ENCODE measurements at regions not wholly inside any gene's neighbourhood (a gene's known extent, or its start where the extent isn't known, plus 50 kb on each side); places are given as distances from the start of the nearest gene placed in this dataset.

DNA sequence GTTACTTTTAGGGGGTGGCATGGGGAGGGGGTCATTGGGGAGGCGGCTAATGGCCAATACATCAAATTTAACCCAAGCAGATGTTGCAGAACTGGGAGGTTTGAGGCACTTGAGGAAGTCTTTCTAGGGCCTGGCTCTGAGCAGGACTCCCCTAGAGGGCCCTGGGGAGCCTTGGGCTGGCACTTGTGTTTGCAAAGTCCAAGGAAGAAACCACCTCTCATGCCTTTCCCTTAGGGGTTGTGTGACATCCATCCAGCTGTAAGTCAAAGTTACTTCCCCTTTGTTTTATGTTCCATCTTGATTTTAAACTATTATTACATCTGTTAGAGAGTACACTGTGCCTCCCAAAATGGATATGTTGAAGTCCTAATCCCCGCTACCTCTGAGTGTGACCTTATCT, 159.9 kb downstream of the KATNAL1 start:
- Histone ChIP-seq H3K27me3 (ENCODE audit: low read depth, low read length) (no peaks in the 10 kb centered on the region), H3K9ac (ENCODE audit: low read length) (peak overlapping the region; percentile 76), H3K36me3 (replicated peaks; ENCODE audit: low read depth, low read length) (peaks cover 50% of the 10 kb centered on the region), H3K27ac (ENCODE audit: low read length) (peak overlapping the region; percentile 96), H3K9me3 (ENCODE audit: insufficient read depth, low read length) (no peaks in the 10 kb centered on the region), H4K20me1 (ENCODE audit: insufficient read depth, low read length) (no peaks in the 10 kb centered on the region), H2AFZ (ENCODE audit: low read depth, low read length) (no peak overlapping the region), H3K4me2 (ENCODE audit: low read length) (peak overlapping the region; percentile 74), H3K79me2 (ENCODE audit: low read length) (peaks cover 30% of the 10 kb centered on the region), H3K4me3 (ENCODE audit: low read length) (no peak overlapping the region), H3K4me1 (ENCODE audit: low read length) (peaks cover 99% of the 10 kb centered on the region)
- no peak for TF ChIP-seq EZH2phosphoT487 (IDR thresholded peaks at IDR 0.05; ENCODE audit: low read depth)
- TF ChIP-seq, protein P1, sequence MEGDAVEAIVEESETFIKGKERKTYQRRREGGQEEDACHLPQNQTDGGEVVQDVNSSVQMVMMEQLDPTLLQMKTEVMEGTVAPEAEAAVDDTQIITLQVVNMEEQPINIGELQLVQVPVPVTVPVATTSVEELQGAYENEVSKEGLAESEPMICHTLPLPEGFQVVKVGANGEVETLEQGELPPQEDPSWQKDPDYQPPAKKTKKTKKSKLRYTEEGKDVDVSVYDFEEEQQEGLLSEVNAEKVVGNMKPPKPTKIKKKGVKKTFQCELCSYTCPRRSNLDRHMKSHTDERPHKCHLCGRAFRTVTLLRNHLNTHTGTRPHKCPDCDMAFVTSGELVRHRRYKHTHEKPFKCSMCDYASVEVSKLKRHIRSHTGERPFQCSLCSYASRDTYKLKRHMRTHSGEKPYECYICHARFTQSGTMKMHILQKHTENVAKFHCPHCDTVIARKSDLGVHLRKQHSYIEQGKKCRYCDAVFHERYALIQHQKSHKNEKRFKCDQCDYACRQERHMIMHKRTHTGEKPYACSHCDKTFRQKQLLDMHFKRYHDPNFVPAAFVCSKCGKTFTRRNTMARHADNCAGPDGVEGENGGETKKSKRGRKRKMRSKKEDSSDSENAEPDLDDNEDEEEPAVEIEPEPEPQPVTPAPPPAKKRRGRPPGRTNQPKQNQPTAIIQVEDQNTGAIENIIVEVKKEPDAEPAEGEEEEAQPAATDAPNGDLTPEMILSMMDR (IDR thresholded peaks at IDR 0.05; ENCODE audit: low read depth, low read length), result peak; percentile 31

DNA sequence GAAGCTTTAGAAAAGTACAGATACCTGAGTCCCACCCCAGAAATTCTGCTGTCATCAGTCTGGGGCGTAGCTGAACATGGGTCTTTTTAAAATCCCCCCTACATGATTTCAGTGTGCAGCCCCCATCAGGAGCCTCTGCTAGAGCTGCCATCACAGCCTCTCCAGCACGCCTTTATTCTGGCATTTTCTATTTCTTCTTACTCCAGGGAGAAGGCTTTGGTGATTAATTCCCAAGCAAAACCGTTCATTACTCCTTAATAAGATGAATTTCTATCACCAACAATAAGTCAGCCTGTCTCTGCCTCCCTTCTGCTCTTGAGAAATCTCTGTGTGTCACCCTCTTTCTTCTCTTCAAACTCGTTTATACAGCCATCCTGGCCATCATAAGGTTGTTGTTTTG, 160.3 kb downstream of the KATNAL1 start:
- H3K27me3 ChIP-seq (ENCODE audit: low read depth, low read length), result no peaks in the 10 kb centered on the region
- peaks cover 26% of the 10 kb centered on the region for H3K79me2 ChIP-seq (ENCODE audit: low read length)
- peak overlapping the region; percentile 96 for H3K27ac ChIP-seq (ENCODE audit: low read length)
- no peaks in the 10 kb centered on the region for H4K20me1 ChIP-seq (ENCODE audit: insufficient read depth, low read length)
- peak overlapping the region; percentile 74 for H3K4me2 ChIP-seq (ENCODE audit: low read length)
- 0 out of 2 replicates have a peak overlapping the region, but pooled peaks have one; percentile 5 for H2AFZ ChIP-seq (ENCODE audit: low read depth, low read length)
- no peak for TF ChIP-seq EZH2phosphoT487 (IDR thresholded peaks at IDR 0.05; ENCODE audit: low read depth)
- TF ChIP-seq, protein P1 (IDR thresholded peaks at IDR 0.05; ENCODE audit: low read depth, low read length), result no peak
- 0 out of 2 replicates have a peak overlapping the region, but pooled peaks have one; percentile 1 for H3K4me3 ChIP-seq (ENCODE audit: low read length)
- H3K4me1 ChIP-seq (ENCODE audit: low read length), result peaks cover 99% of the 10 kb centered on the region
- H3K9me3 ChIP-seq (ENCODE audit: insufficient read depth, low read length), result no peaks in the 10 kb centered on the region
- peak overlapping the region; percentile 76 for H3K9ac ChIP-seq (ENCODE audit: low read length)
- peaks cover 46% of the 10 kb centered on the region for H3K36me3 ChIP-seq (replicated peaks; ENCODE audit: low read depth, low read length)

DNA sequence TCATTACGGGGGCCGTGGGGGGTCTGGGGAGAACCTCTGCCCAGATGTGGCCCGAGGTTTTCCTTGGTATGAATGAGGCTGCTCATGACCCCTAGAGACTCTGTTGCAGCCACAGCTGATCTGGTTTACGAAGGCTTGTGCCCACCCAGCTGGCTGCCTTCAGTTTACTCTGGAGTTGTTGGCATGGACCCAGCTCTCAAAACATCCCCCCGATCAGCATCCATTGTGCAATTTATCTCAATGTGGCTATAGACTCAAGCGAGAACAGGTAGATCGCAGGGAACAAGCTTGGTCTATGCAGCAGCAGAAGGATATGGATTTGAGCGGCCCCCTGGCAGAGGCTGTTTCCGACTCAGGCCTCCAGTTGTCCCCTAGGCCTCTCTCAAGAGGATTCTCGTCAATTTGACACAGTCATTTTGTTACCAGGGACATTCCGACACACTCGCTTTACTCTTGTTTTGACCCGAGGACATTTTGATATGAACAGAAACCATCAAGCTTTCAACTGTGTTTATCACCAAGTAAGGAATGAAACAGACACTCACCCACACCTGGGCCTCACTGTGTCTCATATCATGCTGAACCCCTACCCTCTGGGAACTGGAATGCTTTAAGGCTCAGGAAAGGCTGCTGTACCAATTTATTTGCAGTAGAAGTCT, 161.5 kb downstream of the KATNAL1 start:
- Histone ChIP-seq H2AFZ (ENCODE audit: low read depth, low read length) (0 out of 2 replicates have a peak overlapping the region, but pooled peaks have one; percentile 31), H3K79me2 (ENCODE audit: low read length) (peaks cover 18% of the 10 kb centered on the region), H3K4me1 (ENCODE audit: low read length) (peaks cover 99% of the 10 kb centered on the region), H3K9me3 (ENCODE audit: insufficient read depth, low read length) (no peaks in the 10 kb centered on the region), H3K27me3 (ENCODE audit: low read depth, low read length) (no peaks in the 10 kb centered on the region), H4K20me1 (ENCODE audit: insufficient read depth, low read length) (no peaks in the 10 kb centered on the region), H3K4me2 (ENCODE audit: low read length) (peak overlapping the region; percentile 74), H3K9ac (ENCODE audit: low read length) (peak overlapping the region; percentile 76), H3K27ac (ENCODE audit: low read length) (peak overlapping the region; percentile 96), H3K36me3 (replicated peaks; ENCODE audit: low read depth, low read length) (peaks cover 35% of the 10 kb centered on the region), H3K4me3 (ENCODE audit: low read length) (peak overlapping the region; percentile 44)
- TF ChIP-seq EZH2phosphoT487 (IDR thresholded peaks at IDR 0.05; ENCODE audit: low read depth), result no peak
- TF ChIP-seq, protein P1 (IDR thresholded peaks at IDR 0.05; ENCODE audit: low read depth, low read length), result no peak

DNA sequence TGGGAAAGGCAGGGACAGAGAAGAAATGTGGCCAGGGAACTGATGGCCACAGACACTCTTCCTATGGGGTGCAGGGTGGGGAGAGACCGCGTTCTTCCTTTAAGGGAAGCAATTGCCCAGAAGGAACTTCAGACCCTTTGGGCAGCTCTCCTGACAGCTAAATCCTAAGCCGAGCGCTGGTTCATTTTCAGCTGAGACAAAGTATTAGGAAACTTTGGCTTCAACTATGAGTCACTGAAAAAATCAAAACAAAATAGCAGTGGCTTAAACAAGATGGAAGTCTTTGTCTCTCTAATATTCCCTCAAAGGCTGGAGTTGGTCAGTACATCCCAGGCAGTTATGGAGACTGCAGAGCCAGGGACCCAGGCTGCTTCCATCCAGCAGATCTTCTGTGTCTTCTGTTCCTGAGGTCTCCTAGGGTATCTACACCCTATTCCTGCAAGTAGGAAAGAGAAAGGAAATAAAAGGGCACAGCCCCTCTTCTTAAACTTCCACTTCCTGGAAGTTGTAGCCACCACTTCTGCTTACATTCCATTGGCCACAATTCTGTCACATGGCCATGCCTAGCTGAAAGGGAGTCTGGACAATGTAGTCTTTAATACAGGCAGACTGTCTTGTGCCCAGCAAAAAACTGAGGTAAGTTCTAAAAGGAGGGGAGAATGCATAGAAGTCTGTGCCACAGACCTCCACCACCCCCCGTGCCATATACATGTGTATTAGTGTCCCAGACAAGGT, 163.5 kb downstream of the KATNAL1 start:
- no peak for TF ChIP-seq EZH2phosphoT487 (IDR thresholded peaks at IDR 0.05; ENCODE audit: low read depth)
- TF ChIP-seq, protein P1 (IDR thresholded peaks at IDR 0.05; ENCODE audit: low read depth, low read length), result no peak
- H3K4me1 ChIP-seq (ENCODE audit: low read length), result peaks cover 91% of the 10 kb centered on the region
- no peaks in the 10 kb centered on the region for H3K27me3 ChIP-seq (ENCODE audit: low read depth, low read length)
- H3K9ac ChIP-seq (ENCODE audit: low read length), result no peak overlapping the region; the same call in 1 of the 2 replicates
- peaks cover 6% of the 10 kb centered on the region; the same call in 1 of the 2 replicates for H3K9me3 ChIP-seq (ENCODE audit: insufficient read depth, low read length)
- H3K79me2 ChIP-seq (ENCODE audit: low read length), result peaks cover 16% of the 10 kb centered on the region
- no peak overlapping the region for H3K4me3 ChIP-seq (ENCODE audit: low read length)
- H3K4me2 ChIP-seq (ENCODE audit: low read length), result no peak overlapping the region
- H2AFZ ChIP-seq (ENCODE audit: low read depth, low read length), result no peak overlapping the region
- no peaks in the 10 kb centered on the region for H4K20me1 ChIP-seq (ENCODE audit: insufficient read depth, low read length)
- peaks cover 38% of the 10 kb centered on the region for H3K36me3 ChIP-seq (replicated peaks; ENCODE audit: low read depth, low read length)
- peak overlapping the region; percentile 96 for H3K27ac ChIP-seq (ENCODE audit: low read length)
